ENCODE measurements at regions not wholly inside any gene's neighbourhood (a gene's known extent, or its start where the extent isn't known, plus 50 kb on each side); places are given as distances from the start of the nearest gene placed in this dataset.

DNA sequence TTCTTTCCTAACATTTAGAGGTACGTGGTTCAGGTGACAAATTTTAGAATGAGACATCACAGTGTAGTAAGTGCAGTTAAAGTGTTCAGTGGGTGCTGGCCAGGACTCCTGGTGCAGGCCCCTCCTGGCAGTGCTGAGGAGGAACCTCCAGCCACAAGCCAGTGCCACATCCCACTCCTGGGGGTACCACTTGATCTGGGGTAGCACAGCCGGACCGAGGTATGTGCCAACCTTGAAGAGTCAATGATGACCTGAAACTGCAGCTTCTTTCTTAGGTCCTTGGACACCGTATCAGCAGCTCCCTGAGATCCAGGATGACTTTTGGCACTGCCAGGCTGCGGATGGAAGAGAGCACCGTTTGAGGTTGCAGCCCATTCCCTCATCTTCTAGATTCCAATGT, 310.4 kb upstream of the IRX4 start:
- H3K9ac ChIP-seq (ENCODE audit: low read length), result no peak overlapping the region
- H3K4me2 ChIP-seq (ENCODE audit: low read length), result no peak overlapping the region
- DNase-seq (no peak), ATAC-seq (no peak)
- no peaks in the 10 kb centered on the region for H3K4me1 ChIP-seq (ENCODE audit: insufficient read depth, low read length)
- H3K27ac ChIP-seq (ENCODE audit: low read length), result no peak overlapping the region
- H3F3A ChIP-seq (ENCODE audit: low read length, unreplicated experiment), result no peaks in the 10 kb centered on the region
- POLR2A ChIA-PET (ENCODE audit: unreplicated experiment), result no interaction called here
- intact Hi-C loops (cut with micrococcal nuclease), result no loop called here
- H4K20me1 ChIP-seq (ENCODE audit: low read length), result no peaks in the 10 kb centered on the region
- BruUV-seq (replicated peaks), result no TSS peak
- H3K9me2 ChIP-seq (replicated peaks; ENCODE audit: low read length), result no peaks in the 10 kb centered on the region
- H3K27me3 ChIP-seq (ENCODE audit: low read length), result peaks cover 42% of the 10 kb centered on the region
- H2AFZ ChIP-seq (ENCODE audit: low read length), result no peak overlapping the region
- CTCF ChIA-PET, result no interaction called here
- no peak overlapping the region for H3K4me3 ChIP-seq (ENCODE audit: low read length)
- H3K79me2 ChIP-seq (ENCODE audit: low read length), result no peaks in the 10 kb centered on the region
- TF ChIP-seq EZH2phosphoT487 (IDR thresholded peaks at IDR 0.05; ENCODE audit: borderline replicate concordance, low read length) (no peak), EZH2 (IDR thresholded peaks at IDR 0.05; ENCODE audit: low read length, unreplicated experiment) (no peak)
- TF ChIP-seq, protein P1, sequence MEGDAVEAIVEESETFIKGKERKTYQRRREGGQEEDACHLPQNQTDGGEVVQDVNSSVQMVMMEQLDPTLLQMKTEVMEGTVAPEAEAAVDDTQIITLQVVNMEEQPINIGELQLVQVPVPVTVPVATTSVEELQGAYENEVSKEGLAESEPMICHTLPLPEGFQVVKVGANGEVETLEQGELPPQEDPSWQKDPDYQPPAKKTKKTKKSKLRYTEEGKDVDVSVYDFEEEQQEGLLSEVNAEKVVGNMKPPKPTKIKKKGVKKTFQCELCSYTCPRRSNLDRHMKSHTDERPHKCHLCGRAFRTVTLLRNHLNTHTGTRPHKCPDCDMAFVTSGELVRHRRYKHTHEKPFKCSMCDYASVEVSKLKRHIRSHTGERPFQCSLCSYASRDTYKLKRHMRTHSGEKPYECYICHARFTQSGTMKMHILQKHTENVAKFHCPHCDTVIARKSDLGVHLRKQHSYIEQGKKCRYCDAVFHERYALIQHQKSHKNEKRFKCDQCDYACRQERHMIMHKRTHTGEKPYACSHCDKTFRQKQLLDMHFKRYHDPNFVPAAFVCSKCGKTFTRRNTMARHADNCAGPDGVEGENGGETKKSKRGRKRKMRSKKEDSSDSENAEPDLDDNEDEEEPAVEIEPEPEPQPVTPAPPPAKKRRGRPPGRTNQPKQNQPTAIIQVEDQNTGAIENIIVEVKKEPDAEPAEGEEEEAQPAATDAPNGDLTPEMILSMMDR (conservative IDR thresholded peaks at IDR 0.05; ENCODE audit: low read depth, low read length), result no peak
- H3K36me3 ChIP-seq (ENCODE audit: low read depth, low read length), result no peaks in the 10 kb centered on the region
- no peaks in the 10 kb centered on the region for H3K9me3 ChIP-seq (ENCODE audit: low read length)

DNA sequence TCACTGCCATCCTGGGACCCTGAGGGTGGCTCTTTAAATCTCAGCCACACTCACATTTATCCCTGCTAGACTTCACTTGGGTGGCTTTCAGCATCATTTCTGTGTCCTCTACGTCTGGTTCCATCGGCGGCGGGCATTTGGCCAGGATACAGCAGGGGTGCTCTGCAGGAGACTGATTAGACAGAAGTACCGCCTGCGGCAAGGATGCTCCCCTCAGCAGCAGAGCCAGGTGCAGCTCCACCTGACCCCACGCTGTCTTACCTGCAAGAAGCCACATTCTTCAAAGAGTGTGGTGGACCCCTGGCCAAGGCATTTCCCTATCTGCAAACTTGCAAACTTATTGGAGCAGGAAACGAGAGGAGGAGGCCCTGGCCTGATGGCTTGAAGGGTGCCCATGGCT, 309.8 kb upstream of the IRX4 start:
- Histone ChIP-seq H3K4me3 (ENCODE audit: low read length) (no peak overlapping the region), H4K20me1 (ENCODE audit: low read length) (no peaks in the 10 kb centered on the region), H3K4me1 (ENCODE audit: insufficient read depth, low read length) (no peaks in the 10 kb centered on the region), H3K79me2 (ENCODE audit: low read length) (no peaks in the 10 kb centered on the region), H3K9me3 (ENCODE audit: low read length) (no peaks in the 10 kb centered on the region), H3K4me2 (ENCODE audit: low read length) (no peak overlapping the region), H3K27me3 (ENCODE audit: low read length) (peaks cover 35% of the 10 kb centered on the region), H3K36me3 (ENCODE audit: low read depth, low read length) (no peaks in the 10 kb centered on the region), H2AFZ (ENCODE audit: low read length) (no peak overlapping the region), H3K27ac (ENCODE audit: low read length) (no peak overlapping the region), H3K9ac (ENCODE audit: low read length) (no peak overlapping the region), H3F3A (ENCODE audit: low read length, unreplicated experiment) (no peaks in the 10 kb centered on the region), H3K9me2 (replicated peaks; ENCODE audit: low read length) (no peaks in the 10 kb centered on the region)
- ATAC-seq (no peak), DNase-seq (no peak)
- no TSS peak for BruUV-seq (replicated peaks)
- ChIA-PET CTCF (no interaction called here), POLR2A (ENCODE audit: unreplicated experiment) (no interaction called here)
- TF ChIP-seq EZH2 (IDR thresholded peaks at IDR 0.05; ENCODE audit: low read length, unreplicated experiment) (no peak), EZH2phosphoT487 (IDR thresholded peaks at IDR 0.05; ENCODE audit: borderline replicate concordance, low read length) (no peak)
- TF ChIP-seq, protein P1 (conservative IDR thresholded peaks at IDR 0.05; ENCODE audit: low read depth, low read length), result no peak
- intact Hi-C loops (cut with micrococcal nuclease), result no loop called here

DNA sequence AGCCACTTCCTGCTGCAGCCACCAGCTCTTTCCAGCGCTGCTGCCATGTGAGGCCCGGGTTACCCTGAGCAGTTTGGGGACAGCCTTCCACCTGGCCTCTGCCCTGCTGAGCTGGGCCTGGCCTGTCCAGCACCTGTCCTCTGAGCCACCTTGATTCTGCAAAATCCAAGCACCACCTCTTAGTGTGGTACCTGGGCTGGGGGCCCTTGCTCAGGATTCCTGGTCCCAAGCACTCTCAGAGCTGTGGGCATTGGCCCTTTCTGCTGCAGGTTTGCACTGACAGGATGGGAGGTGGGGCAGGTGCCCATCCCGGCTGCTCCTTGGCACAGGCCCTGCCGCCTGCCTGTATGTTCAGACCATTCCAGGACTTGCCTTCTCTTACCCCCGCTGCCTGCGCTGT, 309.2 kb upstream of the IRX4 start:
- CTCF ChIA-PET, result no interaction called here
- Histone ChIP-seq H3K79me2 (ENCODE audit: low read length) (no peaks in the 10 kb centered on the region), H3K9me2 (replicated peaks; ENCODE audit: low read length) (no peaks in the 10 kb centered on the region), H3K4me2 (ENCODE audit: low read length) (no peak overlapping the region), H3K27me3 (ENCODE audit: low read length) (peaks cover 30% of the 10 kb centered on the region), H4K20me1 (ENCODE audit: low read length) (no peaks in the 10 kb centered on the region), H3K36me3 (ENCODE audit: low read depth, low read length) (no peaks in the 10 kb centered on the region), H2AFZ (ENCODE audit: low read length) (no peak overlapping the region), H3F3A (ENCODE audit: low read length, unreplicated experiment) (no peaks in the 10 kb centered on the region), H3K27ac (ENCODE audit: low read length) (no peak overlapping the region), H3K9ac (ENCODE audit: low read length) (no peak overlapping the region), H3K4me1 (ENCODE audit: insufficient read depth, low read length) (no peaks in the 10 kb centered on the region), H3K4me3 (ENCODE audit: low read length) (no peak overlapping the region), H3K9me3 (ENCODE audit: low read length) (no peaks in the 10 kb centered on the region)
- ATAC-seq, result no peak
- POLR2A ChIA-PET (ENCODE audit: unreplicated experiment), result no interaction called here
- DNase-seq, result no peak
- BruUV-seq (replicated peaks), result no TSS peak
- TF ChIP-seq, protein P1 (conservative IDR thresholded peaks at IDR 0.05; ENCODE audit: low read depth, low read length), result no peak
- no peak for TF ChIP-seq EZH2phosphoT487 (IDR thresholded peaks at IDR 0.05; ENCODE audit: borderline replicate concordance, low read length)
- TF ChIP-seq EZH2 (IDR thresholded peaks at IDR 0.05; ENCODE audit: low read length, unreplicated experiment), result no peak
- intact Hi-C loops (cut with micrococcal nuclease), result no loop called here
